HG03571 (cell line): ENCODE measurements at regions not wholly inside any gene's neighbourhood (a gene's known extent, or its start where the extent isn't known, plus 50 kb on each side); places are given as distances from the start of the nearest gene placed in this dataset.
"Not testable (repeated sequence)": the region's sequence is repeated elsewhere in the genome, so short reads cannot be mapped to it uniquely, and the experiment has no call there.

Source experiments
- ATAC-seq: cut with Tn5 transposase; IDR thresholded peaks from one replicate; pipeline ENCODE4 v1.9.1; 2021; ENCODE audit not compliant: unreplicated experiment

- no peak for ATAC-seq
Observed at GRCh38 chrX:140167551-140167950, 202.2 kb upstream of the CXorf66 start.

- ATAC-seq: no peak
Observed at GRCh38 chrX:140165849-140166248, 200.5 kb upstream of the CXorf66 start.

GRCh38 chrX:140164391-140164790, 199.1 kb upstream of the CXorf66 start:
- no peak for ATAC-seq

GRCh38 chrX:140163371-140164159, 198.2 kb upstream of the CXorf66 start:
- ATAC-seq: no peak

- no peak for ATAC-seq
Observed at GRCh38 chrX:140157611-140158010, 192.3 kb upstream of the CXorf66 start.

GRCh38 chrX:140157143-140157542, 191.8 kb upstream of the CXorf66 start:
- ATAC-seq: no peak

- no peak for ATAC-seq
Observed at GRCh38 chrX:140151316-140151715, 186.0 kb upstream of the CXorf66 start.

GRCh38 chrX:140149761-140150160, 184.4 kb upstream of the CXorf66 start:
- ATAC-seq: no peak

- no peak for ATAC-seq
Observed at GRCh38 chrX:140141444-140142029, 176.2 kb upstream of the CXorf66 start.

- ATAC-seq: not testable (repeated sequence)
Observed at GRCh38 chrX:140138492-140138891, 173.2 kb upstream of the CXorf66 start.

GRCh38 chrX:140138065-140138464, 172.7 kb upstream of the CXorf66 start:
- not testable (repeated sequence) for ATAC-seq

GRCh38 chrX:140132937-140133336, 167.6 kb upstream of the CXorf66 start:
- no peak for ATAC-seq

GRCh38 chrX:140123446-140123845, 158.1 kb upstream of the CXorf66 start:
- ATAC-seq: no peak

- ATAC-seq: not testable (repeated sequence)
Observed at GRCh38 chrX:140114059-140114458, 148.7 kb upstream of the CXorf66 start.

GRCh38 chrX:140110081-140110650, 144.8 kb upstream of the CXorf66 start:
- no peak for ATAC-seq

- no peak for ATAC-seq
Observed at GRCh38 chrX:140104760-140105159, 139.4 kb upstream of the CXorf66 start.

GRCh38 chrX:140099221-140099620, 133.9 kb upstream of the CXorf66 start:
- ATAC-seq: no peak

- ATAC-seq: no peak
Observed at GRCh38 chrX:140092121-140092520, 126.8 kb upstream of the CXorf66 start.

- no peak for ATAC-seq
Observed at GRCh38 chrX:140091125-140091886, 126.0 kb upstream of the CXorf66 start.

- ATAC-seq: no peak
Observed at GRCh38 chrX:140090800-140091124, 125.4 kb upstream of the CXorf66 start.

- no peak for ATAC-seq
Observed at GRCh38 chrX:140088438-140088837, 123.1 kb upstream of the CXorf66 start.

GRCh38 chrX:140087875-140088274, 122.6 kb upstream of the CXorf66 start:
- ATAC-seq: no peak
